GM18502 (cell line): ENCODE measurements at regions not wholly inside any gene's neighbourhood (a gene's known extent, or its start where the extent isn't known, plus 50 kb on each side); places are given as distances from the start of the nearest gene placed in this dataset.

Source experiments
- ATAC-seq: cut with Tn5 transposase; IDR thresholded peaks from one replicate; pipeline ENCODE4 v1.9.1; 2021; ENCODE audit warnings: mild to moderate bottlenecking; ENCODE audit not compliant: unreplicated experiment, poor library complexity

DNA sequence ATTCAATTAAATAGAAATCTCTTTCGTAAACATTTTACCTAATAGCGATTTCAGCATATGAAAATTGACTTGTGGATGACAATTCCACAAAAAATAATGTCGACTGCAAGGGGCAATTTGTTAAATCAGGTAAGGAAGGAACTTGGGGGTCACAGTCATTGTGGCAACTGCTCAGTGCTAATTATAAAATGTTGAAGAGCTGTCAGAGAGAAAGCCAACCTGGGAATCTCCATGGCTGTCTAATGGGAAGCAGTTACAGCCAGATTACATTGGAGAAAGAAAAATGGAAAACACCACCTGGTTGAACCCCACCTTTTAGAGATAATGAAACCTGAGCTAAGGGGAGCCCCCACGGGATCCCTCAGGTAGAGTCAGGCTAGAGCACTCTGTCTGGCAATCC, 373.9 kb downstream of the FOXO1 start:
- ATAC-seq, result no peak

DNA sequence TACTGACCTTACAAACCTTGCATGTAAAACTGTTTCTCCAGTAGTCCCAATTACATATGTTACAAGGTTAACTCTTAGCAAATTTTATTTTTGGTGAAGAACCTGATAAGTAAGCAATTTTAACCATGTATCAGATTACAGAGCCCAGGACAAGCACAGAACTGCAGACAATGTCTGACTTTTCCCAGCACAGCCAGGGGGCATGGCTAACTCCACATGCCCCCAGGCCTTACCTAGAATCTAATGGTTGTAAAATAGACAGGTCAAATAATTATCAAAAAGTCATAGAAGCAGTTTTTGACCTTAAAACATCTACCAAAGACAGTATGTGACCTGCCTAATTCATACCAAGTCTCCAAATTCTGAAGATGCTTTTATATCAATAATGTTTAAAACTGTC, 364.1 kb downstream of the FOXO1 start:
- ATAC-seq, result no peak

DNA sequence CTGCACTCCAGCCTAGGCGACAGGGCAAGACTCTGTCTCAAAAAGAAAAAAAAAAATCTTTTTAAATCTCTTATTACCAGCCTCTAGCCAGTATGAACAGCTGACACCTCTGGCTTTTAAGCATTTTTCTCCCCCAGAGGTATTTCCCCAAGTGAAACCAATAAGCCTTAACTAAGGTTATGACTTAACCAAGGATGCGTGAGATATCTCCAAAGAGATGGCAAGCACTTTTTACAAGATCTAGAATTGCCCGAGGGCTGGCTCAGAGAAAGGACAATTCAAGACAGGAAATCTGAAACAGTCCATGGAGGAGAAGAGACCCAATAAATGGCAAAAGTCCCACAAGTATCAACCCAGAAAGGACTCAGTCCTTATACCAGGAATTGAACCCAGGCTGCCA, 362.1 kb downstream of the FOXO1 start:
- no peak for ATAC-seq

DNA sequence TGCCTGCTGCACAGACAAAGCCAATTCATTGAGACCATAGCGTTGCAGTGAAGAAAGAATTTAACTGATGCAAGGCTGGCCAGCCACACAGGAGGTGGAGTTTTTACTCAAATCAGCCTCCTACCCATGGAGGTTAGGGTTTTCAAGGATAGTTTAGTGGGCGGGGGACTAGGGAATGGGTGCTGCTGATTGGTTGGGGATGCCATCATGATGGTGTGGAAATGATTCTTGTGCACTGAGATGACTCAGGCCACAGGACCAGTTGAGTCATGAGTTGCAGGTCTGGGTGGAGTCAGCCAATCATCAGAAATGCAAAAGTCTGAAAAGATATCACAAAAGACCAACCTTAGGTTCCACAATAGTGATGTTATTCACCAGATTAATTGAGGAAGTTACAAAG, 359.6 kb downstream of the FOXO1 start:
- ATAC-seq, result no peak

DNA sequence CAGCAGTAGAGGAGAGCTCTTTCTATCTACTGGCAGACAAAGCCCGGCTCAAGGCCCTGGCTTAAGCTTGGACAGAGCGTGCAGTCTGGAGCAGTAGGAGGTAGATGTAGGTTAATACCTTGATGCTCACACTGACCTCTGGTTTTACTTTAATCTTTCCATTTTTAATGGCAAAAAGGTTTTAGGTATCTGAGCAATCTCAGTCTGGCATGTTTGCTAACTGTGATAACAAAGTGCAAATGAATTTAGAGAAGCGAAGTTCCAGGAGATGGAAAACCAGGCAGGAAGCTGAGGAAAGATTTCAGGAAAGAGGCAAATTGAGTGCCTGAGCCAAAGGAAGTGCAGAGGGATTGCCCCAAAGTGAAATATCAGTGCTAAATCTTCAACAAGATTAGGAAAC, 356.6 kb downstream of the FOXO1 start:
- ATAC-seq, result no peak

DNA sequence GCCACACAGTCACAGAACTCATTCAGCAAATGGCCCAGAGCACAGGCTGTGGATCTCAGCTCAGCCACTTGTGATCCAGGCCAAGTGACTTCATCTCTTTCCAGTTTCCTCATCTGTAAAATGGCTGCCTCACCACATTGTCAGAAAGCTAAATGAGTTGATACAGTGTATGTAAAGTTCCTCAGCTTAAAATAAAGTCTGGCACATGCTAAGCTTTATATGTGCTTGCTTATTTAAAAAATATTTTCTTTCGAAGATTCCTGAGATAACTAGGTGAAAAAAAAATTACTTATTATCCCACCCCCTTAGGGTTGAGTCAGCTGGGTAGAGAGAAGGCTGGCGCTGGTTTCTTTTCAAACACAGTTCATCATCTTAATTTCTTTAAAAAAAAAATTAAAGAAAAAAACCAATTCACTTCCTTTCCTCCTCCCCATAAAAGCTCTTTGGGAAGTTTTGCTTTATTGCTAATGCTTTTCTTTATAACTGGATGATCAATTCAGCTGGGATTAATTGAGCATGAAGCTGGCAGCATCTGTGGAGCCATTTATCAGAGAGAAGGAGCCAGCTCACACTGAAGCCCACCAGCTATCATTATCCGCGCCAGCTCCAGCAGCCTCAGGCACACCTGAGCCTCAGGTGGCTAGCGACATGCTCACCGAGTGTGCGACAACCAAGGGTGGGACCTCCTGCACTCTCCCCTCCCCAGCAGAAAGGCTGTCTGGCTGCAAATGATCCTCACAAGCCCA, 354.9 kb downstream of the FOXO1 start:
- no peak for ATAC-seq

DNA sequence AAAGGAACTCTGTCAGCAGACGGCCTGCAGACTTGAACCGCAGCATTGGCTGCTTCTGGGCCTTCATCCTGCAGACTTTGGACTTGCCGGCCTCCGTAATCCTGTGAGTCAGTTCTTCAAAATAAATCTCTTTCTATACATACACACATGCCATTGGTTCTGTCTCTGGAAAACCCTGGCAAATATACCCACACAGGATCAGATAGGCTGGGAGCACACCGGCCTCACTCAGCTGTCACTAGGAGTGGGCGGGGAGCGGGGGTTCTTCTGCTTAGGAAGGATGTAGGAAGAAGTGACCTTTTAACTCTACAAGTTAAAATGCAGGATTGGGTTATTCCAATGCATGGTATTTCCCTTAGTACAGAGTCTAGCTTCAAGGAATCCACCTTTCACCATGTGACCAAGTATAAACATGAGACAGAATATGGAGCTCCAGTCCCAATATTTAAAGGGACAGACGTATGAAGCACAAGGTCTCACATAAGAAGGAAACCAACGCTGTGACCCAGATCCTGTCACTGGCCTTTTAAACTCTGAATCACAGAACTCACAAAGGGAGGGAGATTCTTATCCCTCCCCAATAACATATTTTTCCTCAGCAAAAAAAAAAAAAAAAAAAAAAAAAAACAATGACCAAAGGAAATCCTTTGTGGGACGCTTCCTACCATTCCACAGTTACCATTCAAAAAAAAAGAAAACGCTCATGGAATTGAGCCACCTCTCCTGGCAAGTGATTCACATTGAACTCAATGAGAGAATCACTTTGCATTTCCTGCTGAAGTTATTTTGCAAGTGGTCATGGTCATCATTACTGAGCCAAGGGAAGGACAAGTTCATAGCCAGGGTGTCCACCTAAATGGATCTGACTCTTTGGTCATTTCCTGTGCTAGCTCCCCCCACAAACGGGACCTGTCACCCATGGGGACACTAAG, 352.9 kb downstream of the FOXO1 start:
- no peak for ATAC-seq

DNA sequence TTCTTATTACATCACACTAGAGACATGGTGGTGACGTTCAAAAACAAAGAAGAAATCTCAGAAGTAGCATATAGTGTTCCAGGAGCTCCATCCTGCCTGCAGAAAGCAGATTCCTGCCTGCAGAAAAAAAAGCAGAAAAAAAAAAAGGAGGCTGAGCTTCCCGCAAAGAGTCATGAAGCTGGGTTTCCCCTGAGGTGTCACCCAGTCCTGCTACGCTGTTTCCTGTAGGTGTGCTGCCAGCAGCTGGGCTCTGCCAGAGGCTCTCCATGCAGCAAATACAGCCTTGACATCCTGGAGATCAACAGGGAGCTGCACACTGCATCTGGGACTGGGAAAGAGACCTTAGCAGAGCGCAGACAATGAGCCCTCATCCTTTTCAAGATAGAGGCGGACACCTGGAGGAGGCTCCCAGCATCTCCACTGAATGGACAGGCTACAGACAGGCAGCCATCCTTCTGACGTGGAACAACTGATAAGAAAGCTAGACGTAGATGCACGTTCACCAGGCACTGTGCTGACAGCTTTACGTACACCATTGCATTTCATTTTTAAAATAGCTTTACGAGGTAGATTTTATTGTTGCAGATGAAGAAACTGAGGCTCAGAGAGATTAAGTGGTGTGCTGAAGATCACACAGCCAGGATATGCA, 350.9 kb downstream of the FOXO1 start:
- no peak for ATAC-seq

DNA sequence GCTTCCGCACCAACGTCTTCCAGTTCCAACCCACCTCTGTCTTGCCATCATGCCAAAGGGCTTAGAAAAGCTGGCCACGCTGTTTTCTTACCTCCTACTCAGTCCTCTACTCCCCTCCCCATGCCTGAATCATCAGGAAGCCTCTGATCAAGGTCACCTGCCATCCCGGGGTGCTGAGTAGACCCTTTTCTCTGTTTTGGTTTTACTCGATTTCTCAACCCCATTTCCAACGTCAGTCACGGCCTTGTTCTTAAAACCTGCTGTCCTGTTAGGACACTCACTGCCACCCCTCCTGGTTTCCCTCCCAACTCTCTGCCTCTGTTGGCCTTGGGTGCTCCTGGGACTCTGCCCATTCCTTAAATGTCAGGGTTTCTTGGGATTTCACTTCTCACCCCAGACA, 350.1 kb downstream of the FOXO1 start:
- ATAC-seq, result no peak

DNA sequence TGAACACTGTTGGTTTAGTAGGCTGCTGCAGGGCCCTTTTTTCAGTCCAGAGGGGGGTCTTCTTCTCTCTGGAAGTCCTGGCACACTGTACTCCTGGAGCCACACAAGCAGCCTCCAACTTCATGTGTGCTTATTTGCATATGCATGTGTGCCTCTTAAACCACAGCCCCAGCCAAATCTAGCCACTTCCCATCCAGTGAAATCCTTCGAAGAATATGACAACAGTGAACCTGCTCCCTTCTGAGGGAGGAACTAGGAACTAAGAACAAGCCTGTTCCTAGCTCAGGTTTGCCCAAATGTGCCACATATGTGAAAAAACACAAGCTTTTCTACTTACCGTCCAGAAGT, 348.5 kb downstream of the FOXO1 start:
- ATAC-seq, result no peak

DNA sequence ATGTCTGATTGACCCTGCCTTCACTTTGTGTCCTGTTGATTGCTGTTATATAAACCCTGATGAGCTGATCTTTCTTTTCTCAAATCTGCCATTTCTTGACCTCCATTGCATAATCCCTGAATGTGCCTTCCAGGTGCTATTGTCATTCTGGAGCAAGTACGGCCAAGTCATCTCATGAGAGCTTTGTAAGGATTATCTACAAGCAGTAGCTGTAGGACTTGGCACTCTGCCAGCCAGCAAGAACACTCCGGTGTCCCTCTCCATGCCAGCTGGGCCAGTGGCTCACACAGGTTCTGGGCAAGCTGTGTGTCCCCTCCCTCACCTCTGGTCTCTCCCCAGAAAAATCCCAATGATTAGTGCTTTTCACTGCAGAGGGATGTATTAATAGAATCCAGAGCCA, 348.1 kb downstream of the FOXO1 start:
- ATAC-seq, result no peak

DNA sequence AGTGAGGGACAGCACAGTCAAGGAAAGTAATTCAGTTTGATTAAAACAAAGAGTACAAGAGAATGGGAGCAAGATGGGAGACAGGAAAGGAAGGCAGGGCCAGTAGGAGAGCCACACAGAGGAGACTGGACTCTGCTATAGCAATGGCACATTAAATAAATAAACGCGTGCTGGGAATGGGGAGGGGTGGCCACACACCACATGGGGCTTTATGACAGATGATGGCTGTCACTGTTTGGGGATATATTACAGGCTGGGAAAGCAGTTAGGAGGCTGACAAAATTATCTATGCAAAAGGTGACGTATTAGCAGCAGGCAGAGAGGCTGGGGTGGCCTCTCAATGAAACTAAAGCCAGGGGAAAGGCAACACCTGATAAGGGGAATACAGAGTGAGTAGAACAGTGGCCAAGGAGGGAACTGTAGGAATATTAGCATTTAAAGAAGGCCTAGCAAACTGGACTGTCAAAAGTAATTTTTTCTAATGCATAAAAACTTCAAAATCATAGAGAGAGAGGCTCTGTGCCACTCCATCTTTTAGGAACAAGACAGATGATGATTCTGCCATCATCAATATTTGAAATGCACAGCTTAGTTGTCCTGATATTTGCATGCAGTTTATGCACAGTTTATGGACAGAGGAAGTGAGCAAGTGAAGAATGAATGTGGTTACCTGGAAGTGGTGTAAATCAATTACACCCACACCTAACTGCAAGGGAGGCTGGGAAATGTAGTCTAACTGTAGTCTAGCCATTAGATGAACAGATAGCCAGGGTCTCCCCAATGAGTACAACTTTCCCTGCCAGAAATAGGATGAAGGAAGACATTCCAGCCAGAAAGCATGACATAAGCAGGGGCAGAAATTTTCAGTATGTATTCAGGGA, 346.5 kb downstream of the FOXO1 start:
- ATAC-seq, result no peak

DNA sequence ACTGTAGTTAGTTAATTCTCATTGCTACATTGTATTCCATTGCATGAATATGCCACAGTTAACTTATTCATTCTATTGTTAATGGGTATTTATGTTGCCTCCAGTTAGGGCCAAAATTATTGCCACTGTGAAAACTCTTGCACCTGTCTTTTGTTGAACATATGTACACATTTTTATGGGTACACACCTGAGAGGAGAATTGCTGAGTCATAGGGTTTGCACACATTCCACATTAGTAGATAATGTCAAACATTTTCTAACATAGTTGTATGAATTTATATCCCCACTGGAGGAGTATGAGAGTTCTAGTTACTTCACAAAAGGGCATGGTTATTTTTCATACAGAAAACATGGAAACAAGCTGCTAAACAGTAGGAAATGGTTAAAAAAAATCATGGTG, 338.4 kb downstream of the FOXO1 start:
- no peak for ATAC-seq

DNA sequence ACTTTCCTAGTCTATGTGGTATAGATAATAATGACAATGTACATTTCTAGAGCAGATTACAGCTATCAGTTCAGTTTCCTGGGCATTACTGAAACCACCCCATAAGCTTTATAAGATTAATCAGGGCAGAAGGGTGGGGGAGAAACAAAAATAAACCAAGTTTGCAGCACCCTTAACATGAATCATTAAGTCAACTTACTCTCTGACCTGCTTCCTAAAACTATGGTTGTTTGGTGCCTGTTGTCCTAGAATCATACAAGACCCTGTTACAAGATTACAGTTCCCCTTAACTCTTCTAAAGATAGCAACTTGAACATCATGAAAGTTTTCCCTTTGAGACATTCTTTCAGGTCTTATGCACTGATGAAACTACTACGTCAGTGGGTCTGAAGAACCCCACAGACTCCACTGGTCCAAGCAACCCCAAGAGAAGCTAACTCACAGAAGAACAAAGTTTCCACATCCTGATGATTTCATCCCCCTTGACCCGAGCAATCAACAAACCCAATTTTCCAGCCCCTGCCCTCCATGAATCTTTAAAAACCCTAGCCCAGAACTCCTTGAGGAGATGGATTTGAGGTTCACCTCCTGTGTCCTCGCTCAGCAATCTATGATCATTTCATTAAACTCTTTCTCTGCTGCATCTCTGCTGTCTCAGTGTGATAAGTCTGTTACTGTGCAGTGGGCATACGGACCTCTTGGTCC, 336.5 kb downstream of the FOXO1 start:
- no peak for ATAC-seq

DNA sequence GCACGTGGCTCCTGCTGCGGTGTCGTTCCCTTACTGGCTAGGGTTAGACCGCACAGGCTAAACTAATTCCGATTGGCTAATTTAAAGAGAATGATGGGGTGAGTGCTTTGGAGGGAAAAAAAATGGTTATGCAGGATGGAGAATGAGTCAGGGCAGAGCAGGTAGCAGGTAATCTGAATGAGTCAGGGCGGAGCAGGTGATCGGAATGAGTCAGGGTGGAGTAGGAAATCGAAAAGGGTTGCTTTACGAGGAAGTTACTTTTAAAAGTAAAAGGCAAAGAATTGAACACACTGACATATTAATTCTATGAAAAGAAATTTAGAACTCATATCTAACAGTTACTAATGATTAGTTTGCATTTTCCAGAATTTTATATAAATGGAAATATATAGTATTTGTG, 335.5 kb downstream of the FOXO1 start:
- ATAC-seq, result no peak

DNA sequence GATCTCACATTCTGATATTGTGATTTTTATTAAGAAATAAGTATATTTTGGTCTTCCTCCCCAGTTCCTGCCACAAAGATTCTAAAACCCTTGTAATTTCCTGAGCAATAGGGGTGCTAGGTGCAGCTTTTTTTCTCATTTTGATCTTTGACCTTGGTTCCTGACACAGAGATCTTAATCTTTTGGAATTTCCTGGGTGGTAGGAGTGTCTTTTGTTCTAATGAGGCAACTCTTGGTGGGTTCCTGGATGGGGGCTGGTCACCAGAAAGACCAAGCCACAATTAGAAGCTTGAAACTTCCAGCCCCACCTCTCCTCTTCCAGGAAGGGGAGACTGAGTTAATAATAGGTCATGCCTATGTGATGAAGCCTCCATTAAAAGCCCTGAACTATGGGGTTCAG, 334.6 kb downstream of the FOXO1 start:
- no peak for ATAC-seq

DNA sequence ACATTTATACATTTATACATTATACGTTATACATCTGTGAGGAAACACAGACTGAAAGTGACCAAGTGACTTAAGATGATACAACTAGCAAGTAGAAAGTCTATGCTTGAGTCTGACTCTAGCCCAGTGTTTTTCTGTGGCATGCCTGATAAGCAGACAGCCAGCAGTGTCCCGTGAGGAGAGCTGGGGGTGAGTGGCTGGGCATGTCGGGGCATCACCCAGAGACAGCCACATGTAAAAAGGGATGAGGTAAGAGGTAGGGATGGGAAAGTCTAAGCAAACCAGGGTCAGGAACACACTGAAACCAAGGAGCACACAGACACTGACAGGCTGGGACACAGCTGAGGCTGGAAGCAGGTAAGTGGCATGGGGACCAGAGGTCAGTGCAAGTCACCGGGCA, 333.2 kb downstream of the FOXO1 start:
- ATAC-seq, result no peak

DNA sequence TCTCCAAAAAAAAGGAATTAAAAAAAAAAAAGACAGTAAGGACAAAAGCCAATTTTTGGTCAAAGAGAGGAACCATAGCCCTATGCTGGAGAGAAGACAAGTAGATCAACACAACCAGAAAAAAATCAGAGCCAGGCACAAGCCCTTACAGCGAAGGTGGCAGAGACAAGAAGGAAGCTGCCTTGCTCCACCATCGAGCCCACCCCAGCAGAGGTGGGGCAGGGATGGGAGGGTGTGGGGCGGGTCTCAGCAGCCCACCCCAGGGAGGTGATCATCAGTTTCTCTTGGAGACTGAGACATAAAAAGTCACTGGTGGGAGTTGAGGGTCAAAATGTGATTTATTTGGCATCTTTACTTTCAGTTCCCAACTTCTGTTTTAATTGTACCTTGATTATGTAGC, 332.4 kb downstream of the FOXO1 start:
- no peak for ATAC-seq

DNA sequence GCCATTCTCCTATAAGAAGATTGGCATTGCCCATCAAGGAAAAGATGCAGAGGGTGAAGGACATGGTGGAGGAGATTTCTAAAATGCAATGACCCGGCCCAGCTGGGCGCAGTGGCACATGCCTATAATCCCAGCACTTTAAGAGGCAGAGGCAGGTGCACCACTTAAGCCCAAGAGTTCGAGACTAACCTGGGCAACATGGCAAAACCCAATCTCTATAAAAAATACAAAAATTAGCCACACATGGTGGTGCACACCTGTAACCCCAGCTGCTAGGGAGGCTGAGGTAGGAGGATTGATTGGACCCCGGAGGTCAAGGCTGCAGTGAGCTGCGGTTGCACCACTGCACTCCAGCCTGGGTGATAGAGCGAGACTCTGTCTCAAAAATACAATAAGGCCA, 331.8 kb downstream of the FOXO1 start:
- no peak for ATAC-seq
